Activated CD8-positive, alpha-beta T cell treated with anti-CD3 and anti-CD28 coated beads, Interleukin-2, amount 10 ng/mL, durations not matched to agents 7 days and 5 days (primary cell): ENCODE measurements at regions not wholly inside any gene's neighbourhood (a gene's known extent, or its start where the extent isn't known, plus 50 kb on each side); places are given as distances from the start of the nearest gene placed in this dataset.

ENCODE experiments used
- ATAC-seq: fragments of 150-1000 bp; cut with Tn5 transposase; one replicate; pipeline ENCODE4 v1.10.0; 2021; ENCODE audit warnings: moderate library complexity
- CTCF ChIA-PET: fragments of 350-600 bp; sonication (Branson Sonifier 250); formaldehyde crosslinking; loops from one replicate; lab custom pipeline; 2021; ENCODE audit warnings: antibody characterized with exemption; lab: Charles Lee
- POLR2A ChIA-PET: fragments of 350-600 bp; sonication (Branson Sonifier 250); formaldehyde crosslinking; loops from one replicate; lab custom pipeline; 2021; ENCODE audit warnings: antibody characterized with exemption; lab: Charles Lee
- DNase-seq: peaks from one replicate; pipeline ENCODE4 v3.0.0-alpha.2; 2020
- H3K27ac Mint-ChIP-seq: one replicate; pipeline ENCODE4 v1.8.0; 2021; ENCODE audit warnings: mild to moderate bottlenecking, mixed read lengths
- H3K27me3 Mint-ChIP-seq: one replicate; pipeline ENCODE4 v1.8.0; 2021; ENCODE audit warnings: low read depth, mixed read lengths
- H3K36me3 Mint-ChIP-seq: one replicate; pipeline ENCODE4 v1.8.0; 2021; ENCODE audit warnings: low read depth, mixed read lengths
- H3K4me1 Mint-ChIP-seq: one replicate; pipeline ENCODE4 v1.8.0; 2021; ENCODE audit warnings: low read depth, mixed read lengths
- H3K4me3 Mint-ChIP-seq: one replicate; pipeline ENCODE4 v1.8.0; 2021; ENCODE audit warnings: mild to moderate bottlenecking, mixed read lengths
- H3K9me3 Mint-ChIP-seq: one replicate; pipeline ENCODE4 v1.8.0; 2022; ENCODE audit warnings: mixed read lengths; ENCODE audit not compliant: insufficient read depth

- DNase-seq, result no peak
- H3K9me3 Mint-ChIP-seq, result no peaks in the 10 kb centered on the region
- ChIA-PET CTCF (interaction anchor here (1.5 to 9.1 kb wide), 3 partner anchors 8 to 437 kb away, joined by 3 to 60 read pairs (median 5); no protein-coding TSS in a partner anchor), POLR2A (interaction anchor here (0.6 kb wide), 1 partner anchor 437 kb away, joined by 3 read pairs; no protein-coding TSS in a partner anchor)
- no peaks in the 10 kb centered on the region for H3K27me3 Mint-ChIP-seq
- no peaks in the 10 kb centered on the region for H3K36me3 Mint-ChIP-seq
- no peak overlapping the region for H3K27ac Mint-ChIP-seq
- ATAC-seq, result no peak
- no peak overlapping the region for H3K4me3 Mint-ChIP-seq
- H3K4me1 Mint-ChIP-seq, result peaks cover 2% of the 10 kb centered on the region
These were observed 56.1 kb downstream of the RMI2 start for GRCh38 chr16:11401161-11402050.

GRCh38 chr16:11402051-11402744 lies 56.9 kb downstream of the RMI2 start:
- Mint-ChIP-seq H3K9me3 (no peaks in the 10 kb centered on the region), H3K36me3 (no peaks in the 10 kb centered on the region), H3K4me3 (no peak overlapping the region), H3K27ac (no peak overlapping the region), H3K4me1 (peaks cover 2% of the 10 kb centered on the region), H3K27me3 (no peaks in the 10 kb centered on the region)
- DNase-seq (no peak), ATAC-seq (no peak)
- ChIA-PET POLR2A (no interaction called here), CTCF (interaction anchor here (1.5 to 9.1 kb wide), 3 partner anchors 7 to 438 kb away, joined by 3 to 60 read pairs (median 5); no protein-coding TSS in a partner anchor)

- Mint-ChIP-seq H3K9me3 (no peaks in the 10 kb centered on the region), H3K36me3 (no peaks in the 10 kb centered on the region), H3K27ac (no peak overlapping the region), H3K4me1 (peaks cover 2% of the 10 kb centered on the region), H3K27me3 (no peaks in the 10 kb centered on the region), H3K4me3 (no peak overlapping the region)
- ATAC-seq (no peak), DNase-seq (no peak)
- CTCF ChIA-PET, result interaction anchor here (2.4 to 9.1 kb wide), 2 partner anchors 311 to 438 kb away, joined by 5 to 60 read pairs; no protein-coding TSS in a partner anchor
- POLR2A ChIA-PET, result interaction anchor here (1.0 kb wide), 1 partner anchor 283 kb away, joined by 3 read pairs; no protein-coding TSS in a partner anchor
These were observed 57.7 kb downstream of the RMI2 start for GRCh38 chr16:11402745-11403533.

DNA sequence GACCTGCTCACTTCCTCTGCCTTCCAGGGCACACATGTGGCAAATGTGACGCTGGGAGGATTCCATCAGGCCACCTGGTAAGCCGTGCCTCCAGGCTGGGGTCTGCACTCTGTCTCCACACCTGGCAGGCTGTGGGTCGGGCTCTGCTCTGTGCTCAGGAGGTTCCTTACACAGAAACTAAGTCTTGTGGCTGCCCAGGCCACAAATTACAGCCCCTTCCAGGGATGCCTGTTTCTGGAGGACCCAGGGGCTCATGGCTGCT lies 58.2 kb downstream of the RMI2 start:
- Mint-ChIP-seq H3K27me3 (no peaks in the 10 kb centered on the region), H3K4me1 (peaks cover 2% of the 10 kb centered on the region), H3K4me3 (no peak overlapping the region), H3K27ac (no peak overlapping the region), H3K9me3 (no peaks in the 10 kb centered on the region), H3K36me3 (no peaks in the 10 kb centered on the region)
- CTCF ChIA-PET, result interaction anchor here (2.4 to 9.1 kb wide), 2 partner anchors 311 to 439 kb away, joined by 5 to 60 read pairs; no protein-coding TSS in a partner anchor
- POLR2A ChIA-PET, result interaction anchor here (1.0 kb wide), 1 partner anchor 283 kb away, joined by 3 read pairs; no protein-coding TSS in a partner anchor
- DNase-seq, result no peak
- ATAC-seq, result no peak

GRCh38 chr16:11403920-11404319 lies 58.7 kb downstream of the RMI2 start:
- H3K36me3 Mint-ChIP-seq, result no peaks in the 10 kb centered on the region
- ChIA-PET POLR2A (no interaction called here), CTCF (interaction anchor here (1.6 to 9.1 kb wide), 3 partner anchors 310 to 449 kb away, joined by 5 to 60 read pairs (median 9); no protein-coding TSS in a partner anchor)

GRCh38 chr16:11404603-11405002 lies 59.3 kb downstream of the RMI2 start:
- H3K27ac Mint-ChIP-seq, result no peak overlapping the region
- CTCF ChIA-PET, result interaction anchor here (1.0 to 9.1 kb wide), 11 partner anchors 7 to 456 kb away, joined by 3 to 60 read pairs (median 9); no protein-coding TSS in a partner anchor
- no peak overlapping the region for H3K4me3 Mint-ChIP-seq
- no peaks in the 10 kb centered on the region for H3K27me3 Mint-ChIP-seq
- POLR2A ChIA-PET, result no interaction called here
- no peak for DNase-seq
- no peaks in the 10 kb centered on the region for H3K9me3 Mint-ChIP-seq
- no peaks in the 10 kb centered on the region for H3K36me3 Mint-ChIP-seq
- no peak for ATAC-seq
- H3K4me1 Mint-ChIP-seq, result peaks cover 2% of the 10 kb centered on the region

More at GRCh38 chr16:11403920-11404319, 58.7 kb downstream of the RMI2 start:
- H3K4me1 Mint-ChIP-seq, result peaks cover 2% of the 10 kb centered on the region
- no peak overlapping the region for H3K27ac Mint-ChIP-seq
- no peaks in the 10 kb centered on the region for H3K9me3 Mint-ChIP-seq
- no peak for DNase-seq
- H3K4me3 Mint-ChIP-seq, result no peak overlapping the region
- H3K27me3 Mint-ChIP-seq, result no peaks in the 10 kb centered on the region
- no peak for ATAC-seq

- peak; percentile 48 for ATAC-seq
- no peaks in the 10 kb centered on the region for H3K27me3 Mint-ChIP-seq
- POLR2A ChIA-PET, result no interaction called here
- DNase-seq, result peak; percentile 78
- no peak overlapping the region for H3K27ac Mint-ChIP-seq
- CTCF ChIA-PET, result interaction anchor here (1.0 to 9.1 kb wide), 18 partner anchors 8 to 662 kb away, joined by 3 to 60 read pairs (median 7); no protein-coding TSS in a partner anchor
- H3K4me3 Mint-ChIP-seq, result no peak overlapping the region
- H3K36me3 Mint-ChIP-seq, result no peaks in the 10 kb centered on the region
- H3K9me3 Mint-ChIP-seq, result no peaks in the 10 kb centered on the region
- H3K4me1 Mint-ChIP-seq, result peaks cover 2% of the 10 kb centered on the region
These were observed 60.3 kb downstream of the RMI2 start for GRCh38 chr16:11405331-11406176.

DNA sequence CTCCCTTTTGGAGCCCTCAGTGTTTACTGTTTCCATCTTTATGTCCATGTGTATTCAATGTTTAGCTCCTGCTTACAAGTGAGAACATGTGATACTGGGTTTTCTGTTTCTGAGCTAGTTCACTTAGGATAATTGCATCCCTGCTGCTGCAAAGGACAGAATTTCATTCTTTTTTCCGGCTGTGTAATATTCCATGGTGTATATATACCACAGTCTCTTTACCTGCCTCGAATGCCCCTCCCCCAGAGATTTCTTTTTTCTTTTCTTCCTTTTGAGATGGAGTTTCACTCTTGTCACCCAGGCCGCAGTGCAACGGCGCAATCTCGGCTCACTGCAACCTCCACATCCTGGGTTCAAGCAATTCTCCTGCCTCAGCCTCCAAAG lies 60.9 kb downstream of the RMI2 start:
- H3K4me1 Mint-ChIP-seq, result peaks cover 2% of the 10 kb centered on the region
- no peak for DNase-seq
- ChIA-PET POLR2A (no interaction called here), CTCF (interaction anchor here (0.9 to 9.1 kb wide), 21 partner anchors 9 to 662 kb away, joined by 3 to 60 read pairs (median 5); no protein-coding TSS in a partner anchor)
- no peaks in the 10 kb centered on the region for H3K27me3 Mint-ChIP-seq
- H3K36me3 Mint-ChIP-seq, result no peaks in the 10 kb centered on the region
- no peak for ATAC-seq
- H3K4me3 Mint-ChIP-seq, result no peak overlapping the region
- H3K9me3 Mint-ChIP-seq, result no peaks in the 10 kb centered on the region
- no peak overlapping the region for H3K27ac Mint-ChIP-seq

DNA sequence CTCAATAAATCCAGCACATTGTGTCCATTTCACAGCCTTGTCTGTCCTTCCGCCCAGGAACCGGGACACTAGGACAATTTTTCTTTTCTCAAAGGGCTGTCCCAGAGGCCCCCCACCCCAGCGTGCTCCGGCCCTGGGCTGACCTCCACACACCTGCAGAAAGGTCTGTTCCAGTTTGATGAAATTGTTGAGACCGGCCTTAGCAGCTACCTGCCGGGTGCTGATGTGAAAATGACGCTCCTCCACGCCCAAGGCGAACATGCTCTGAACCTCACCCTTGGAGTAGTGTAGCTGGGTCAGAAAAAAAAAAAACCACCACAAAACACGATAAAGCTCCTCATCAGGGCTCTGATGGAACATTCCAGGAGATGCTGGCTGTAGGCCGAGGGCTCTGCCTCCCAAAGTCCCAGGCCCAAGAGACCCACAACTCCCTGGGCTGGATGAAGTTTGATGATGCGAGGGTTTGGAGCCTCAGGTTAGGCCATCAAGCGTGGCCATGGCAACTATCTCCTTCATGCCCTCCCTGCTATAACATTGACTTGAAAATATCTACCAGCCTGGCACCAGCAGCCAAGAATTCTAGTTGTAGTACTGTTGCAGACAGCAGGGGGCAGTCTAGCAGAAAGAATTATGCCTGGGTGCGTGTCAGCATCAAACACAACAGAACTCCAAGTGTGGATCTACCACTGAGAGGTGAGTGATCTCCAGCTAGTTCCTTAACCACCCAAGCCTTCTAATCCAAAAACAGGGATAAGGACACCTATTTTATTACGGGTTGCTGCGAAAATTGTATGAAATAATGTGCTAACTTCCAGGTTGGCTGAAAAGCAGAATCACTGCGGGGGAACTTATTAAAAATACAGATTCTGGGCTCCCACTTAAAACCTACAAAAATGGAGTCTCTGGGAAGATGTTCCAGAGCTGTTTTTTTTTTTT lies 62.1 kb downstream of the RMI2 start:
- ChIA-PET CTCF (interaction anchor here (0.7 to 9.1 kb wide), 35 partner anchors 9 to 661 kb away, joined by 3 to 60 read pairs (median 4); no protein-coding TSS in a partner anchor), POLR2A (no interaction called here)
- H3K36me3 Mint-ChIP-seq, result no peaks in the 10 kb centered on the region
- DNase-seq, result peak; percentile 77
- H3K27ac Mint-ChIP-seq, result no peak overlapping the region
- H3K4me3 Mint-ChIP-seq, result no peak overlapping the region
- peak; percentile 62 for ATAC-seq
- no peaks in the 10 kb centered on the region for H3K9me3 Mint-ChIP-seq
- H3K27me3 Mint-ChIP-seq, result no peaks in the 10 kb centered on the region
- peaks cover 2% of the 10 kb centered on the region for H3K4me1 Mint-ChIP-seq

GRCh38 chr16:11408216-11408615 lies 63.0 kb downstream of the RMI2 start:
- H3K36me3 Mint-ChIP-seq, result no peaks in the 10 kb centered on the region
- POLR2A ChIA-PET, result no interaction called here
- H3K9me3 Mint-ChIP-seq, result no peaks in the 10 kb centered on the region
- no peak for ATAC-seq
- no peak overlapping the region for H3K4me3 Mint-ChIP-seq
- H3K27me3 Mint-ChIP-seq, result no peaks in the 10 kb centered on the region
- H3K4me1 Mint-ChIP-seq, result peaks cover 2% of the 10 kb centered on the region
- DNase-seq, result no peak
- CTCF ChIA-PET, result interaction anchor here (0.7 to 9.1 kb wide), 25 partner anchors 7 to 459 kb away, joined by 3 to 60 read pairs (median 4); no protein-coding TSS in a partner anchor
- H3K27ac Mint-ChIP-seq, result no peak overlapping the region
